HG03439 (cell line): ENCODE measurements at regions not wholly inside any gene's neighbourhood (a gene's known extent, or its start where the extent isn't known, plus 50 kb on each side); places are given as distances from the start of the nearest gene placed in this dataset.

Source experiments
- ATAC-seq: cut with Tn5 transposase; IDR thresholded peaks from one replicate; pipeline ENCODE4 v1.9.1; 2021; ENCODE audit warnings: mild to moderate bottlenecking, moderate library complexity; ENCODE audit not compliant: unreplicated experiment

DNA sequence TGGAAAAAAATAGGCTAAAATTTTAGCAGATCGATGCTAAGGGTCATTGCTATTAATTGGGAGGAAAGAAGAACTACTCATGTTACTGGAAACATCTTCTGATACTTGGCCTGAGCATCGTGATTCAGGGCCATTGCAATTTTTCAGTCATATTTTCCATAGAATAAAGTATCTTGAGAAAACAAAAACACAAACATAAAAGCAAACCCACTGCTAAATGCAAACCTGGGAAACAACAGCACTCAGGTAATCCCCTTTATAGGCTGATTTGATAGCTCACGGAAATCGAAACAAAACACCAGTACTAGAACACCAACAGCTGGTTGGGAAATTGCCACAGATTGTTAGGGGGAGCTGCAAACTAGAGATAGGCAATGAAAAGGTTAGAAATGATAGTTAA is 172.9 kb upstream of the ESRRG start:
- no peak for ATAC-seq

DNA sequence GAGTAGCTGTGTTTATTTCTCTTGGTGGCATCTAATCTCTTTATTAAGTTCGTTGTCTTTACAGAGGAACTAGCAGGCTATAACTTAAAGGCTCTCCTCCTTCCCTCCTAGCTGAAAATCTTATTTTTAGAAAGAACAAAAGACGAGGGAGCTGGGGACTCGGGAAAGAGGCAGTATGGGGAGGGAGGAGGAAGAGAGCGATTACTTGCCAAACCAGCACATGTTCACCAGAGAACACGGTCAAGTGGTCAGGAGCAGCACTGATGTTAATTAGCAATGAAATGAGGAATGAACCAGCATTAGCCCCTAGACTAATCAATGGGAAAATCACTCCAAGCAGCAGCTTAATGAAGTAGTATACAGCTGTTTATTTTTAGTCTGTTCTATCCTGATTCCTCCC is 171.3 kb upstream of the ESRRG start:
- no peak for ATAC-seq

GRCh38 chr1:216892581-216893160 is 169.4 kb upstream of the ESRRG start:
- ATAC-seq = no peak

GRCh38 chr1:216890871-216891270 is 167.6 kb upstream of the ESRRG start:
- no peak for ATAC-seq

DNA sequence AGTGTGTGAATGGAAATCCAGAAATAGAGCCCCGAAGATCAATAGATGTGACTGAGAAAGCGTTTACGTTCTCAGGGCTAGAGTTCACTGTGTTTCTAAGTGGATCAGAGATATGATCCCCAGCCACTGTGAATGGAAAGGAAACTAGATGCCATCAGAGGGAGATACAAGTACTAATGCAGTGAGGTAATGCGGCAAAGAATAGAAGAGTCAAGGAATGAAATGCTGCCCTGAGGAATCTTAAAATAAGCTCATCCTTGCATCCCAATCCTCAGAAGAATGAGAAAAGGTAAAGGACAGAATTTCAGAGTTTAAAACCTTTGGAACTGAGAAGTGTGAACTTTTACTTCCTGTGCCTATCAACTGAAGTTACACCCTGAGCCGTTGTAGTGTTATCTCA is 165.5 kb upstream of the ESRRG start:
- ATAC-seq = no peak

DNA sequence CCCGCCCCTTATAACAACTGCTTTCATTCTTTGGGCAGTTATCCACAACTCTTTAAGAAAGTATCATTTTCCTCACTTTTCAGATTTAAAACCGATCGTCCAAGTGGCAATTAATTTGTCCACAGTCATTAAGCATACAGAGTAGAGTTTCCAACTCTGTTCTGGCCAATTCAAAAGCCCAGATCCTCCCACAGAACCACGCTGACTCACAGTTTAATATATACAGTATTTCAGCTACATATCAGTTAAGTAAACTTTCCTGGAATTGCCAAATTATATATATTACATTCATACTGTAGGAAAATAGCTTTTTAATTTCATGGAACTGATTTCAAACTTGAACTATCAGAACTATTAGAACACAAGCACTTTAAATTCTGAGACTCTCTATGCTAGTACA is 163.8 kb upstream of the ESRRG start:
- ATAC-seq = no peak

DNA sequence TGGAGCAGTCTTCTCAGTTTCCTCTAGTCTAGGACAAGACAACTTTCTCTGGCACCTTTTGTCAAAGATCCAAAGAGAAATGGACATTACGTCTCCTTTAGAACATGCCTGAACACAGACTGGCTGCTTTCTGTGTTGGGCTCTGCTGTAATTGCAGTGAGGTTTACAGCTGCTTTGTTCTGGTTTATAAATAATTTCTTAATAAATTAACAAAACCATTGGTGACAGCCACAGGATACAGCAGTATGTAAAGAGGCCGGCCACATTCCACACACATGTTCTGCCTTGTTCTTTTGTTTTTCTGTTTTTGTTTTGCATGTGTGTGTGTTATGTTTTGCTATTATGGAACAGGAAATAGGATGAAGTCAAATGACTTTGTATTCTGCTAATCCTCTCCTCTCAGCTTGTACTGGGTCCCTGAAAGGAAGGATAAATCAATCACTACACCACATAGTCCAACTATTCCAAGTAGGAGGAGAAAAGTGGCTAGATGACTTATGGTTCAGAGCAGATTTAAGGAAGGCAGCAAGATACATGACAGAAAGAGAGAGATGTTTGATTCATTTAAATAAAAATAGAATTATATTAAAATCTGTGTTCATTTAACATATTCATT is 161.5 kb upstream of the ESRRG start:
- ATAC-seq = no peak

DNA sequence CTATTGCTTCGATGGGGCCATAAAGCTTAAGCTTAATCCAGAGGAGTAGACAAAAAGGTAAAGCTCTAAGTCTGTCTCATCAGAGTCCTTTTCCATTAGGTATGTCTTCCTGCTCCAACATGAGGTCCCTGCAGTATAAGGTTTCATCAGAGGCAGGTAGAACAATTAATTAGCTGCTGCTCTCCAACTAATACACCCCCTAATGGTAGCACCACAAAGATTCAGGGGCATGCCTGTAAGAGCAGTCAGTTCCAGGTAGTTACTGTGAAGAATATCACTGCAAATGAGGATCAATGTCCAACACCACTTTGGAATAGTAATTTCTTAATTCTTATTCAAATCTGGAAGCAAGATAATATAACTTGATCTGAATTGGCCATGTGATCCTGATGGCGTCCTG is 160.3 kb upstream of the ESRRG start:
- no peak for ATAC-seq

DNA sequence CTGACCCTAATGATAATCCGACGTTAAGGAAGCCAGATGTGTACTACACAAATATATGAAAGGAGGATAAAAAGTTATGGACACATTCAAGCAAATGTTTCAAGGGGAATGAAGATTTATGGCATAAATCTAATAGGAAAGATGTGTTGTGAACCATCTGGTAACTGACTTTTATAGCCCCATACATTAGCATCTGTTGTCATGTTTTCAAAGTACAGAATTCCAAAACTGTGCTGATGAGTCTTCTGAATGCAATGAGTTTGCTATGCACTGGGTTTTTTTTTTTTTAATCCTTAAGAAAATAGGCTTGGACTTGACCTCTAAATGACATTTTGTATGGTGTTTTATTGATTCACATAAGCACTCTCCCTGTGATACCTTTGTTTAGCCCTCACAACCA is 158.5 kb upstream of the ESRRG start:
- no peak for ATAC-seq

DNA sequence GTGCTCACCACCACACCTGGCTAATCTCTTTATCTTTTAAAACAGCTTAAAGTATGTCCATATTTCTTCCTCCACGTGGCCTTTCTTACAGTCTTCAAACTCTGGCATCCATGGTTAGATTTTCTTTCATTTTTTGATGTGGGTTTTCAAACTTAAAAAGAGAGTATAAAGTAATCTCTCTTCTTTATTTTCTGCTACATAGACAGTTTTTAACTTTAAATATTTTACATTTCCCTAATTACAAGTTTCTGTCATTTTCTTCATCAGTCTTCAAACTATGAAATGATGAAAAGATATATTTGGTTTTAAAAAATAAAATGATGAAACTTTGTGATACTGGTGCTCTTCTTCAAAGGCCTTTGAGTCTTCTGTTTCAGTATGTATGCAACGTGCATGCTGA is 143.5 kb upstream of the ESRRG start:
- ATAC-seq = no peak

- no peak for ATAC-seq
Measured at GRCh38 chr1:216855810-216856209, 132.6 kb upstream of the ESRRG start.

DNA sequence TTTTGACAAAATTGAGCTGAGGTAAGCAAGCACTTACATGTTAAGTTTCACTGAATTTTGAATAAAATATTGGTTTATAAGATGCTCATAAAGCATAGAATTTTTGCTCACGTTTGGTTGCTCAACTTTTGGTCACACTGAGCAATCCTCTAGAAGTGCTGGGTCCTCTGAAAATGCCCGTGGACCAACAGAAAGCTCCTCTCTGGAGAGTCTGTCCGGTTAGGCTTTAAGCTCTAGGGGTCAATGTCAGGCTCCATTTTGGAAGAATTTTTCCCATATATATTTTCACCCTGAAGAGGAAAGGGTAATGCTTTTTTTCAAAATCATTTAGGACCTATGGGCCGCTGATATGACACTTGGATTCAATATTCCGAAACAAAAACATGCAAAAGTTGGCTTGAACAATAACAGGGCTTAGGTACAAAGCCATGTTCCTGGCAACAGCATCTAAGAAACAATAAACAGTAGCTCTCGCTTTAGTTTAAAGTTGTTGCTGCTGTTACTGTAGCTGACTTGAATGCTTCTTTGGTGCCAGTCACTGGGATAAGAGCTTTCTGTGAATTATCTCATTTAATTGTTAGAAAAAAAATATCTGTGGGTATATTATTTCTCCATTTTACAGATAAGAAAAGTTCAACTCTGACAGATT is 131.7 kb upstream of the ESRRG start:
- no peak for ATAC-seq

DNA sequence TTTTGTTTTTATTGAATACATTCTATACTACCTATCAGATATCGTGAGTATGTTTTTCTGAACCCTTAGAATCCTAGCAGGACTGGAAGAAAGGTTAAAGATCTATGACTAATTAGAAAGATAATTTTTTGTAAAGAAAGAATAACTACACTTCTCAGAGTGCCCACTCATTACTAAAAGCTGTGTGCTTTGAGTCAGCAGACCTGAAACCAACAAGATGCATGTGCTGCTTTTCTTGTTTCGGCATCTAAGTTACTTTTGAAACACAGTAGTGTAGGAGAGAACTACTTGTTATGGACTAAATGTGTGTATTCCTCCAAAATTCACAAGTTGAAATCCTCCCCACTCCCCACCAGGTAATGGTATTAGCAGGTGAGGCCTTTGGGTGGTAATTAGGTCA is 127.8 kb upstream of the ESRRG start:
- no peak for ATAC-seq

DNA sequence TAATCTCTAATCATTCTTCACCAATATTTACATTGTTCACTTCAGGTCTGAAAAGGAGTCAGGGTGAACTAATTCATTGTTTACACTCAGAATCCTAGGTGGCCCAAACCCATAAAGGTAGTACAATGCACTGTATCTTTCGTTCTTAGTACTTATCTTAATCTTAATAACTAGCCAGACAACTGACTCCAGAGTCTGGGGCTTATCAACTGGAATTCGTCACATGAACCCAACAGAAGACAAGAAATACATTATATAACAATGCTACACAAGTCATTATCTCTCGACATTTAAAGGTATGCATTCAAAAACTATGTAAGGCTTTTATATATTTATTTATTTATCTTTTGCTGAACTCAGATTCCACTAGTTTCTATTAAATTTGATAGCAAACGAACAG is 125.9 kb upstream of the ESRRG start:
- ATAC-seq = no peak

GRCh38 chr1:216847397-216848036 is 124.3 kb upstream of the ESRRG start:
- no peak for ATAC-seq

GRCh38 chr1:216846339-216846738 is 123.1 kb upstream of the ESRRG start:
- ATAC-seq = no peak

GRCh38 chr1:216843409-216843808 is 120.2 kb upstream of the ESRRG start:
- ATAC-seq = no peak

DNA sequence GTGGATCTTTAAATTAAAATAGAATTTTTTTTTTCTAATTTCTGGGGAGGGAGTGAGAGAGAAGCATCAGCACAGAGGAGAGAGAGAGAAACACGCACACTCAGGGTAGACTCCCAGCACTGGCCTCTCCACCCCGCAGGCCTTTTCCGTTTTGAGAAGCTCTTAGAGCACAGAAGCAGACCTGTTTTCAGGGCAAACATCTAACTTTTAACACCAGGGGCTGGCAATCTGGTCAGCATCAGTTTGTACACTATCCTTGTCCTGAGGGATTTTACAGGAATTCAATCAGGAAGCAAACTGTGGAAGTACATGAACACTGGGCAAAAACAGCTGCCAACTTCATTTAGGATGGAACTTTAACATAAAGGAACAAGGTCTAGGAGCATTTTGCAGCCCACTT is 117.9 kb upstream of the ESRRG start:
- ATAC-seq = no peak

- no peak for ATAC-seq
Measured at GRCh38 chr1:216836316-216836715, 113.1 kb upstream of the ESRRG start.

DNA sequence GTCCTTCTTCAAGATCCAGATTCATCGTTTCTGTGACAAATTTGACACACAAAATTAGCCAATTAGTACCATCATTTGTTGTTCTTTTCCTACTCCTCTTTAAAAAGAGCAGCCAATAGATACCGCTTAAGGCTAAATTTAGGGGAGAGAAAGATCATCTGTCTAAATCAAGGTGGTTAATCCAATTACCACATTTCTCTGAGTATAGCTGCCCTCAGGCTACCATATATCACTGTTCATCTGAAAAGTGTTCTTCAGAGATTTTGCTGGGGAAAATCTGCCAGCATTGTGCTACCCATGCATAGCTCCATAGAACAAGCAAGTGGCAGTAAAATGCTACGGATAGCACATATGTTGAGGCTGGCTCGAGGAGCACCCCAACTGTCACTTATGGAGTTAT is 110.3 kb upstream of the ESRRG start:
- no peak for ATAC-seq

GRCh38 chr1:216832192-216832591 is 109.0 kb upstream of the ESRRG start:
- no peak for ATAC-seq
